ENCODE measurements at regions not wholly inside any gene's neighbourhood (a gene's known extent, or its start where the extent isn't known, plus 50 kb on each side); places are given as distances from the start of the nearest gene placed in this dataset.
A peak's percentile ranks its signal among the peaks of the same experiment; 100 is the strongest.

DNA sequence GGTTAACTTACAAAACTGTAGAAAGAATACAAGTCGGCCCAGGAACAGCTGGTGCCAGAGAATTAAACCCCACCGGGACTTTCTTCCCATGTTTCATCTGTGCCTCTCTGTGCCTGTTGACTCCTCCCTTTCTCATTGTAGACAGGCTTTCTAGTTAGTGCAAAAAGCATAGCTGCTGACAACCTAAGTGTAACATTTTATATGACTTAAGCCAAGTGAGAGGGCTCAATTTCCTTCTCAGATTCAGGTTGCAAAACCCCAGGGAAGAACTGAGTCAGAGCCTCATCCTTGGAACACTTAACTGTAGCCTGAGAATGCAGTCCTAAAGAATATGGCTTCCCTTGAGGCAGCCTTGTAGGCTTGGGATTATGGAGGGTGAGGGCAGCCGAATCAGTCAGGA is 302.5 kb upstream of the AZI2 start:
- H3K4me3 ChIP-seq = no peak overlapping the region
- in situ Hi-C loops (cut with MboI; ENCODE audit: low sequenced_read_pairs in 4 of 4) = no loop called here

GRCh38 chr3:28664123-28664522 is 315.5 kb upstream of the AZI2 start:
- TF ChIP-seq CTCF (IDR thresholded peaks at IDR 0.05 in 4 of 5, conservative IDR thresholded peaks at IDR 0.05 in 1 of 5) (no peak), POLR2A (IDR thresholded peaks at IDR 0.05) (no peak)
- H3K9me3 ChIP-seq = no peaks in the 10 kb centered on the region
- DNase-seq (no peak), ATAC-seq (no peak)
- no peaks in the 10 kb centered on the region for H3K36me3 ChIP-seq
- H3K27ac ChIP-seq = peak overlapping the region in 2 of 4 donors; percentile 43 to 62
- no peak overlapping the region for H3K4me3 ChIP-seq
- intact Hi-C loops (cut with DNase I; ENCODE audit: low total_unique reads) = no loop called here
- no peaks in the 10 kb centered on the region for H3K27me3 ChIP-seq
- in situ Hi-C loops (cut with MboI; ENCODE audit: low sequenced_read_pairs in 4 of 4) = no loop called here
- peaks cover 24 to 41% of the 10 kb centered on the region in 2 donors for H3K4me1 ChIP-seq

More for the DNA sequence above, 302.5 kb upstream of the AZI2 start:
- DNase-seq = peak; percentile 38 to 43
- Histone ChIP-seq H3K9me3 (no peaks in the 10 kb centered on the region), H3K4me1 (peaks cover 2 to 10% of the 10 kb centered on the region in 2 donors), H3K27ac (no peak overlapping the region), H3K27me3 (no peaks in the 10 kb centered on the region), H3K36me3 (no peaks in the 10 kb centered on the region)
- ATAC-seq = peak; percentile 98 to 99
- intact Hi-C loops (cut with DNase I; ENCODE audit: low total_unique reads) = no loop called here
- TF ChIP-seq POLR2A (IDR thresholded peaks at IDR 0.05) (no peak), CTCF (IDR thresholded peaks at IDR 0.05 in 4 of 5, conservative IDR thresholded peaks at IDR 0.05 in 1 of 5) (no peak)

DNA sequence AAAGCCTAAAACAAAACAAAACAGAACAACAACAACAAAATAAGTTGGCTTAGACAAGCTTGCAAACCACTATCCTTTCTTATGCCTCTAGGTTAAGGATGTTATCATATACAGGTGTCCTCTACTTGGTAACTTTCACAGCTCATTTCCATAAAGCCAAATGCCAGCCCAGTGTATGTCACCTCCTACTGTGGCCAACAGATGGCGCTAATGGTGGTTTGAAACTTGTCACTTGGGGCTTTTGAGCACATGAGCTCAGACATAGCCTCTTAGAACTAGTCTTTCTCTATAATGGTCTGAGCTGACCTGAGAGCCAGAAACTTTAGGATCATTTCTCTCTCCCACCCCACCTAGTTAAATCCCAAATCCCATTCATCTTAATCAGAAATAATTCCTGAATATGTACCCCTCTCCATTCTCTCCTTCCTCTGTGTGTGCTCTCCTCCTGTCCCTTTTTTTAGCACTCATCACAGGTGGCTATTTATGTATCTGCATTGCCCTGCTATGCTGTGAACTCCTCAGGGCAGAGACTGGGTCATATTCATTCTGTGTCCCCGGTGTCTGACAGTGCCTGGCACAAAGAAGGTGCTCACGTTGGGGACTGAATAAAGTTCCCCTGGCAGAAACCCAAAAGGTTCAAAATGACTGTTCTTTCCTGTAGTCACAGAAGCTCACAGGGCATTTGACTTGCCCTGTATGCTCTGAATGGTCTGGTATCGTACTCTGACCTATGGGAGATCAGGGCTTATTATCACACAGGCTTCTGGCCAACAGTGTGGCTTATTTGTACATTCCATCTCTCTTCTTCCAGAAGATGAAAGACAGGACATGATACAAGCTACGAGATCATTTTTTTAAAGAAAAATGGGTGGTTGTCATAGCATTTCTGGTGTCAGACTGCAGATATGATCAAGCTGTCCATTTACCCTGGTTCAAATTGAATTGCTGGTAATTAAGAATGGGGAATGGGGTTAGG is 319.3 kb upstream of the AZI2 start:
- Histone ChIP-seq H3K4me3 (peak overlapping the region; percentile 1 to 27 (median 18)), H3K36me3 (no peaks in the 10 kb centered on the region), H3K4me1 (peaks cover 21 to 59% of the 10 kb centered on the region in 2 donors), H3K27ac (peak overlapping the region; percentile 69 to 88 (median 76)), H3K27me3 (no peaks in the 10 kb centered on the region), H3K9me3 (no peaks in the 10 kb centered on the region)
- intact Hi-C loops (cut with DNase I; ENCODE audit: low total_unique reads) (loop anchor here (1.0 to 5.0 kb wide), 2 partner anchors 59 to 174 kb away; no protein-coding TSS in a partner anchor), in situ Hi-C loops (cut with MboI; ENCODE audit: low sequenced_read_pairs in 4 of 4) (no loop called here)
- peak; percentile 71 to 82 (median 76) for TF ChIP-seq CTCF (IDR thresholded peaks at IDR 0.05 in 4 of 5, conservative IDR thresholded peaks at IDR 0.05 in 1 of 5)
- TF ChIP-seq POLR2A (IDR thresholded peaks at IDR 0.05) = no peak
- DNase-seq (peak; percentile 53 to 79), ATAC-seq (peak; percentile 92 to 96)

GRCh38 chr3:28669870-28670269 is 321.2 kb upstream of the AZI2 start:
- no peak for DNase-seq
- Histone ChIP-seq H3K27ac (peak overlapping the region in 1 of 4 donors; percentile 86), H3K36me3 (no peaks in the 10 kb centered on the region), H3K4me3 (no peak overlapping the region), H3K27me3 (no peaks in the 10 kb centered on the region), H3K9me3 (no peaks in the 10 kb centered on the region), H3K4me1 (peaks cover 22 to 62% of the 10 kb centered on the region in 2 donors)
- TF ChIP-seq POLR2A (IDR thresholded peaks at IDR 0.05) (no peak), CTCF (IDR thresholded peaks at IDR 0.05 in 4 of 5, conservative IDR thresholded peaks at IDR 0.05 in 1 of 5) (no peak)
- in situ Hi-C loops (cut with MboI; ENCODE audit: low sequenced_read_pairs in 4 of 4) (no loop called here), intact Hi-C loops (cut with DNase I; ENCODE audit: low total_unique reads) (loop anchor here (5.0 kb wide), 2 partner anchors 72 to 172 kb away; no protein-coding TSS in a partner anchor)
- no peak for ATAC-seq

Data from gastrocnemius medialis (tissue), 4 donors.